Colonic mucosa (tissue), 4 donors: ENCODE measurements at regions not wholly inside any gene's neighbourhood (a gene's known extent, or its start where the extent isn't known, plus 50 kb on each side); places are given as distances from the start of the nearest gene placed in this dataset.

Source experiments
- DNase-seq: peaks from one replicate; pipeline ENCODE4 v3.0.0-alpha.2; 2020
- H3K27ac ChIP-seq: fragments of 200-600 bp; one replicate; pipeline ENCODE4 v1.8.0; 2021
- H3K27me3 ChIP-seq: fragments of 200-600 bp; one replicate; pipeline ENCODE4 v1.8.0; 2021
- H3K36me3 ChIP-seq: fragments of 200-600 bp; one replicate; pipeline ENCODE4 v1.8.0; 2021
- H3K4me1 ChIP-seq: fragments of 200-600 bp; one replicate; pipeline ENCODE4 v1.8.0; 2021; ENCODE audit warnings: mild to moderate bottlenecking
- H3K4me3 ChIP-seq: fragments of 200-600 bp; one replicate; pipeline ENCODE4 v1.8.0; 2021
- H3K9ac ChIP-seq, 2 donors: one replicate each; pipeline ENCODE4 v1.7.0; 2013; ENCODE audit warnings: control low read depth in 2 of 2, low read depth in 2 of 2, low read length in 2 of 2
- H3K9me3 ChIP-seq: fragments of 200-600 bp; one replicate; pipeline ENCODE4 v1.8.0; 2021
- intact Hi-C: fragments of 100-400 bp; cut with DNase I; formaldehyde crosslinking; loops from one replicate; pipeline ENCODE4 v1.14.1; 2022
- TF ChIP-seq, protein P1 (sequence below): fragments of 200-600 bp; IDR thresholded peaks from one replicate; pipeline ENCODE4 v1.8.0; 2022; ENCODE audit warnings: antibody characterized with exemption, mild to moderate bottlenecking
- donor health status: healthy.
- donor health status: DM: no; HTN: no; CAD: no.
- donor health status: DM: no; HTN: no; CAD: no.

DNA sequence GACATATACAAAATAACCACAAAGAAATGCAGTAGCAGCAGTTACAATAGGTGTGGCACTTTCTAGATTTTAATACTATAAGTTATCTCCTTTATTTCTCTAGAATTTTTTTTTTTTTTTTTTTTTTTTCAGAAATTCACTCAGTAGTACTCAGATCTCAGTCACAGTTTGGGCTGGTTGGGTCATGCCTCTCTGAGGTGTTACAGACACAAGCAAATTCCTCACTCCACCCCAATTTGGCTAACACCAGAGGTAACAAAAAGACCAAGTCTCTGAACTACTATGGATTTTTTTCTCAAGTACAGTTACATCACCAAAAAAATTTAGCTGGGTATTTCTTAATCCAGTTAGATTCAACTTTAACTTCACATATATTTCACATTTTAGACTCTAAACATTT is 985.1 kb upstream of the LRRN3 start:
- Histone ChIP-seq H3K4me3 (no peak overlapping the region), H3K4me1 (no peaks in the 10 kb centered on the region), H3K9me3 (no peaks in the 10 kb centered on the region), H3K27me3 (no peaks in the 10 kb centered on the region), H3K9ac (no peak overlapping the region), H3K27ac (no peak overlapping the region), H3K36me3 (no peaks in the 10 kb centered on the region)
- intact Hi-C loops = no loop called here
- TF ChIP-seq, protein P1, sequence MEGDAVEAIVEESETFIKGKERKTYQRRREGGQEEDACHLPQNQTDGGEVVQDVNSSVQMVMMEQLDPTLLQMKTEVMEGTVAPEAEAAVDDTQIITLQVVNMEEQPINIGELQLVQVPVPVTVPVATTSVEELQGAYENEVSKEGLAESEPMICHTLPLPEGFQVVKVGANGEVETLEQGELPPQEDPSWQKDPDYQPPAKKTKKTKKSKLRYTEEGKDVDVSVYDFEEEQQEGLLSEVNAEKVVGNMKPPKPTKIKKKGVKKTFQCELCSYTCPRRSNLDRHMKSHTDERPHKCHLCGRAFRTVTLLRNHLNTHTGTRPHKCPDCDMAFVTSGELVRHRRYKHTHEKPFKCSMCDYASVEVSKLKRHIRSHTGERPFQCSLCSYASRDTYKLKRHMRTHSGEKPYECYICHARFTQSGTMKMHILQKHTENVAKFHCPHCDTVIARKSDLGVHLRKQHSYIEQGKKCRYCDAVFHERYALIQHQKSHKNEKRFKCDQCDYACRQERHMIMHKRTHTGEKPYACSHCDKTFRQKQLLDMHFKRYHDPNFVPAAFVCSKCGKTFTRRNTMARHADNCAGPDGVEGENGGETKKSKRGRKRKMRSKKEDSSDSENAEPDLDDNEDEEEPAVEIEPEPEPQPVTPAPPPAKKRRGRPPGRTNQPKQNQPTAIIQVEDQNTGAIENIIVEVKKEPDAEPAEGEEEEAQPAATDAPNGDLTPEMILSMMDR = no peak
- no peak for DNase-seq

DNA sequence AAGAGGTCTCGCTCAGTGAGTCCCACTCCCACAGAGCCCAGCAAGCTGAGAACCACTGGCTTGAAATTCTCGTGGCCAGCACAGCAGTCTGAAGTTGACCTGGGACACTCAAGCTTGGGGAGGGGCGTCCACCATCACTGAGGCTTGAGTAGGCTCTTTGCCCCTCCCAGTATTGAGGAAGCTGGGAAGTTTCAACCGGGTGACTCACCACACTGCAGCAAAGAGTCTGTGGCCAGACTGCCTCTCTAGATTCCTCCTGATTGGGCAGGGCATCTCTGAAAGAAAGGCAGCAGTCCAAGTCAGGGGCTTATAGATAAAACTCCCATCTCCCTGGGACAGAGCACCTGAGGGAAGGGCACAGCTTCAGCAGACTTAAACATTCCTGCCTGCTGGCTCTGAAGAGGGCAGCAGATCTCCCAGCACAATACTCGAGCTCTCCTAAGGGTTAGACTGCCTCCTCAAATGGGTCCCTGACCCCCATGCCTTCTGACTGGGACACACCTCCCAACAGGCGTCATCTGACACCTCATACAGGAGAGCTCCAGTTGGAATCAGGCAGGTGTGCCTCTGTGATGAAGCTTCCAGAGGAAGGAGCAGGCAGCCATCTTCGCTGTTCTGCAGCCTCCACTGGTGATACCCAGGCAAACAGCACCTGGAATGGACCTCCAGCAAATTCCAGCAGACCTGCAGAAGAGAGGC is 970.9 kb upstream of the LRRN3 start:
- TF ChIP-seq, protein P1 = no peak
- no peak overlapping the region for H3K27ac ChIP-seq
- H3K36me3 ChIP-seq = no peaks in the 10 kb centered on the region
- H3K27me3 ChIP-seq = no peaks in the 10 kb centered on the region
- H3K9ac ChIP-seq = no peak overlapping the region
- no peak overlapping the region for H3K4me3 ChIP-seq
- DNase-seq = no peak
- no peaks in the 10 kb centered on the region for H3K9me3 ChIP-seq
- no peaks in the 10 kb centered on the region for H3K4me1 ChIP-seq
- intact Hi-C loops = no loop called here

DNA sequence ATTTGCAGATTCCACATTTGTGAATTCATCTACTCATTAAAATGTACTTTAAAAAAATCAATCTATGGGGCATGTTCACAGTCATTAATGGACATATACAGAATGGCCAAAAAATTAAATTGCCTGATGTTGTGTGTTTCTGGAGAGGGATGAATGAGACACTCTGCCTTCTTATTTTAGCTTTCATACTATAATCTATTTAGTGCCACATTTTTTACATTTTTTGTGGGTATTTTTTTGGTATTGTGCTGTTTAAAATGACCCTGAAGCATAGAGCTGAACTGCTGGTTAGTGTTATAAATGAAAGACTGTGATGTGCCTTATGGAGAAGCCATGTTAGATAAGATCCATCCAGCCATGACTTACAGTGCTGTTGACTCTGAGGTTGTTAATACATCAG is 961.8 kb upstream of the LRRN3 start:
- intact Hi-C loops = no loop called here
- H3K27me3 ChIP-seq = no peaks in the 10 kb centered on the region
- TF ChIP-seq, protein P1 = no peak

DNA sequence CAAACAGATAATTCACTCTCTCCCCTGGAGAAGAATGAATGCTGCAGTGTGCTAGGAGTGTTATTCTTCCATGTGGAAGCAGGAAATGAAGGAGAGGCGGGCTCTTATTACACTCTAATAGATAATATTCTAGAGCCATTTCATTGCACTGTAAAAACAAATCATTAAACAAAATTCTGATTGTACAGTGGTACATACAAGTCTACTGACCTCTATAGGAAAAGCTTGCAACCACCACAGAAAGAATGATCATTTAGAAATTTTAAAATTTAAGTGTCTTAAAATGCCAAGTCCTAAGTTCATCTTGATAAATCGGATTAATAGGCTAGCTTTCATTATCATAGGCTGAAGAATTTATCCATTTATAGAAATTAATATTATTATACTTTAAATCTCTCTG is 960.3 kb upstream of the LRRN3 start:
- Histone ChIP-seq H3K36me3 (no peaks in the 10 kb centered on the region), H3K9me3 (no peaks in the 10 kb centered on the region), H3K27ac (no peak overlapping the region), H3K9ac (no peak overlapping the region), H3K4me3 (no peak overlapping the region), H3K27me3 (no peaks in the 10 kb centered on the region), H3K4me1 (no peaks in the 10 kb centered on the region)
- intact Hi-C loops = no loop called here
- DNase-seq = no peak
- TF ChIP-seq, protein P1 = no peak

More for the DNA sequence above, 961.8 kb upstream of the LRRN3 start:
- DNase-seq = no peak
- Histone ChIP-seq H3K36me3 (no peaks in the 10 kb centered on the region), H3K4me3 (no peak overlapping the region), H3K9ac (no peak overlapping the region), H3K27ac (no peak overlapping the region), H3K9me3 (no peaks in the 10 kb centered on the region), H3K4me1 (no peaks in the 10 kb centered on the region)

DNA sequence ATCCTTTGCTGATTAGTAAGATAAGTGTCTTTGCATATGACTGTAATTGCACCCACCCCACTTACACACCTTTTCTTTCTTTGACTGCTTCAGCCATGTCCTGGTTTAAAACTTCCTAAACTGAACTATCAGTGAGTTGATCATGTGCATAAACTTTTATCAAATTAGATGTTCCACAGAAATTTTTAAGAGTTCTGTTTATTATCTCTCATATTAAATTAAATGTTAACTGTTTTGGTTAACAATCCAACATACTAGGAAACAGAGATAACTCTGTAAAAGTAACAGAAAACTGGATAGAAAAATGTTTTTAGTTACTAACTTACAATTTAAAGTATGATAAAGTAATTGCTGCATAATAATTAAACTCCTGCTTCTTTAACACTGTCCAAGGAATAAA is 959.6 kb upstream of the LRRN3 start:
- no peak overlapping the region for H3K27ac ChIP-seq
- H3K9me3 ChIP-seq = no peaks in the 10 kb centered on the region
- no peaks in the 10 kb centered on the region for H3K27me3 ChIP-seq
- no peak overlapping the region for H3K4me3 ChIP-seq
- TF ChIP-seq, protein P1 = no peak
- intact Hi-C loops = no loop called here
- H3K9ac ChIP-seq = no peak overlapping the region
- H3K4me1 ChIP-seq = no peaks in the 10 kb centered on the region
- no peak for DNase-seq
- H3K36me3 ChIP-seq = no peaks in the 10 kb centered on the region
